ENCODE measurements at regions not wholly inside any gene's neighbourhood (a gene's known extent, or its start where the extent isn't known, plus 50 kb on each side); places are given as distances from the start of the nearest gene placed in this dataset.

GRCh38 chr13:48808683-48809082 lies 155.0 kb downstream of the CYSLTR2 start:
- no peaks in the 10 kb centered on the region for H3K27me3 ChIP-seq (ENCODE audit: insufficient read depth, poor library complexity, severe bottlenecking)
- no peak overlapping the region for H3K27ac ChIP-seq (replicated peaks)
- H3K4me3 ChIP-seq (replicated peaks; ENCODE audit: insufficient read depth, low read length) = no peak overlapping the region
- no peak for DNase-seq (ENCODE audit: low read depth in 1 of 2, low spot score in 1 of 2)
- TF ChIP-seq REST (IDR thresholded peaks at IDR 0.05; ENCODE audit: insufficient replicate concordance, low read depth) (no peak), CTCF (IDR thresholded peaks at IDR 0.05; ENCODE audit: insufficient read depth, low read length) (no peak), GABPA (IDR thresholded peaks at IDR 0.05; ENCODE audit: low read depth) (no peak), SPI1 (IDR thresholded peaks at IDR 0.05; ENCODE audit: borderline replicate concordance, low read depth) (no peak), POLR2AphosphoS5 (IDR thresholded peaks at IDR 0.05; ENCODE audit: low read depth) (no peak)

- DNase-seq (ENCODE audit: low read depth in 1 of 2, low spot score in 1 of 2) = no peak
- no peak for TF ChIP-seq CTCF (IDR thresholded peaks at IDR 0.05; ENCODE audit: insufficient read depth, low read length)
- TF ChIP-seq GABPA (IDR thresholded peaks at IDR 0.05; ENCODE audit: low read depth) = no peak
- TF ChIP-seq SPI1 (IDR thresholded peaks at IDR 0.05; ENCODE audit: borderline replicate concordance, low read depth) = no peak
- TF ChIP-seq REST (IDR thresholded peaks at IDR 0.05; ENCODE audit: insufficient replicate concordance, low read depth) = no peak
- no peak for TF ChIP-seq POLR2AphosphoS5 (IDR thresholded peaks at IDR 0.05; ENCODE audit: low read depth)
- Histone ChIP-seq H3K4me3 (replicated peaks; ENCODE audit: insufficient read depth, low read length) (no peak overlapping the region), H3K27me3 (ENCODE audit: insufficient read depth, poor library complexity, severe bottlenecking) (no peaks in the 10 kb centered on the region), H3K27ac (replicated peaks) (no peak overlapping the region)
Observed at GRCh38 chr13:48810013-48810412, 156.3 kb downstream of the CYSLTR2 start.

GRCh38 chr13:48813518-48813917 lies 159.8 kb downstream of the CYSLTR2 start:
- H3K4me3 ChIP-seq (replicated peaks; ENCODE audit: insufficient read depth, low read length) = no peak overlapping the region
- H3K27me3 ChIP-seq (ENCODE audit: insufficient read depth, poor library complexity, severe bottlenecking) = no peaks in the 10 kb centered on the region
- H3K27ac ChIP-seq (replicated peaks) = no peak overlapping the region
- no peak for DNase-seq (ENCODE audit: low read depth in 1 of 2, low spot score in 1 of 2)
- no peak for TF ChIP-seq POLR2AphosphoS5 (IDR thresholded peaks at IDR 0.05; ENCODE audit: low read depth)
- TF ChIP-seq REST (IDR thresholded peaks at IDR 0.05; ENCODE audit: insufficient replicate concordance, low read depth) = no peak
- no peak for TF ChIP-seq GABPA (IDR thresholded peaks at IDR 0.05; ENCODE audit: low read depth)
- TF ChIP-seq SPI1 (IDR thresholded peaks at IDR 0.05; ENCODE audit: borderline replicate concordance, low read depth) = no peak
- TF ChIP-seq CTCF (IDR thresholded peaks at IDR 0.05; ENCODE audit: insufficient read depth, low read length) = no peak

All from HL-60 (cell line).